Liver (tissue), 3 donors: ENCODE measurements at regions not wholly inside any gene's neighbourhood (a gene's known extent, or its start where the extent isn't known, plus 50 kb on each side); places are given as distances from the start of the nearest gene placed in this dataset.

Source experiments
- FOXA2 ChIP-seq: IDR thresholded peaks from 2 replicates; pipeline ENCODE4 v1.6.1; 2016; ENCODE audit warnings: antibody characterized with exemption
- RXRA ChIP-seq, 2 donors: IDR thresholded peaks; 2 replicates each; pipeline ENCODE4 v1.6.1; 2017 to 2018; ENCODE audit warnings: antibody characterized with exemption in 2 of 2, mild to moderate bottlenecking in 1 of 2
- YY1 ChIP-seq: IDR thresholded peaks from 2 replicates; pipeline ENCODE4 v1.6.1; 2016; ENCODE audit warnings: antibody characterized with exemption, mild to moderate bottlenecking
- TF ChIP-seq, protein P1 (sequence below): fragments of 150-350 bp; IDR thresholded peaks from 2 replicates; pipeline ENCODE4 v1.5.1; 2017; ENCODE audit warnings: improper control_type of control experiment, low read depth, low read length; ENCODE audit not compliant: missing input control
- TF ChIP-seq, protein P2 (sequence below): IDR thresholded peaks from 2 replicates; pipeline ENCODE4 v1.6.1; 2016; ENCODE audit warnings: antibody characterized with exemption
- donor health status: healthy.
- donor health status: healthy.

DNA sequence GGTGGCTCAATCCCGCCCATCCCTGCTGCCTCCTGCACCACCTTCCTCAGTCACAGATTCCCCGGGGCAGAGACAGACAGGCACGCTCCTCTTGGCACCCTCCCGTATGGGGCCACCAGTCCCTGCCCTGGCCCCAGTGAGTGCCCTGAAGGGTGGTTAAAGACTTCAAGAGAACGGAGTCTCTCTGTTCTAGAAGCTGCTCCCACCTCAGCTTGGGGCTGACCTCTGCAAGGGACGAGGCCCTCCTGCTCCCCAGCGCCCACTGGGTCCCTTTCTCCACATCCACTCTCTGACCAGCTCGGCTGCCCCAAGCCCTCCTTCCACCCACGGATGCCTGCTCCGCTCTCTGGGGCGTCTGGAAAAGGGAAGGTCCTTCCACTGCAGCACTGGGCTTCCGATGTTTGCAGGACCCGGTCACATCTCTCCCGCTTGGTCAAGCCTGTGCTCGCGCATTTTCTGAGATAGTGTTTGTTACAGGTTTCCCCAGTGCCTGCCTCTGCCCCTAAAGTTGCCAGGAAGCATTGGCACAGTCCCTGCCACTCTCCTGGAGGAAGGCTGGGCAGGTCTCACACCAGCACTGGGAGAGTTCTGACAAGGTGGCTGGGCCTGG, 1487.9 kb downstream of the TBC1D22A start:
- TF ChIP-seq YY1 = no peak
- TF ChIP-seq, protein P1, sequence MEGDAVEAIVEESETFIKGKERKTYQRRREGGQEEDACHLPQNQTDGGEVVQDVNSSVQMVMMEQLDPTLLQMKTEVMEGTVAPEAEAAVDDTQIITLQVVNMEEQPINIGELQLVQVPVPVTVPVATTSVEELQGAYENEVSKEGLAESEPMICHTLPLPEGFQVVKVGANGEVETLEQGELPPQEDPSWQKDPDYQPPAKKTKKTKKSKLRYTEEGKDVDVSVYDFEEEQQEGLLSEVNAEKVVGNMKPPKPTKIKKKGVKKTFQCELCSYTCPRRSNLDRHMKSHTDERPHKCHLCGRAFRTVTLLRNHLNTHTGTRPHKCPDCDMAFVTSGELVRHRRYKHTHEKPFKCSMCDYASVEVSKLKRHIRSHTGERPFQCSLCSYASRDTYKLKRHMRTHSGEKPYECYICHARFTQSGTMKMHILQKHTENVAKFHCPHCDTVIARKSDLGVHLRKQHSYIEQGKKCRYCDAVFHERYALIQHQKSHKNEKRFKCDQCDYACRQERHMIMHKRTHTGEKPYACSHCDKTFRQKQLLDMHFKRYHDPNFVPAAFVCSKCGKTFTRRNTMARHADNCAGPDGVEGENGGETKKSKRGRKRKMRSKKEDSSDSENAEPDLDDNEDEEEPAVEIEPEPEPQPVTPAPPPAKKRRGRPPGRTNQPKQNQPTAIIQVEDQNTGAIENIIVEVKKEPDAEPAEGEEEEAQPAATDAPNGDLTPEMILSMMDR = no peak
- no peak for TF ChIP-seq RXRA (IDR thresholded peaks at IDR 0.05)
- TF ChIP-seq, protein P2, sequence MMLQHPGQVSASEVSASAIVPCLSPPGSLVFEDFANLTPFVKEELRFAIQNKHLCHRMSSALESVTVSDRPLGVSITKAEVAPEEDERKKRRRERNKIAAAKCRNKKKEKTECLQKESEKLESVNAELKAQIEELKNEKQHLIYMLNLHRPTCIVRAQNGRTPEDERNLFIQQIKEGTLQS = no peak
- TF ChIP-seq FOXA2 = no peak
